CD14-positive monocyte (primary cell): ENCODE measurements at regions not wholly inside any gene's neighbourhood (a gene's known extent, or its start where the extent isn't known, plus 50 kb on each side); places are given as distances from the start of the nearest gene placed in this dataset.
"Not testable (repeated sequence)": the region's sequence is repeated elsewhere in the genome, so short reads cannot be mapped to it uniquely, and the experiment has no call there.

Experiments
- DNase-seq, 3 donors: peaks; one replicate each; pipeline ENCODE4 v3.0.0-alpha.2; 2011 to 2022
- H2AFZ ChIP-seq: 2 replicates; pipeline ENCODE4 v1.6.0; 2012; ENCODE audit warnings: mild to moderate bottlenecking, low read depth, low read length, inconsistent platforms; ENCODE audit not compliant: insufficient read depth, poor library complexity, severe bottlenecking
- H3K27ac ChIP-seq, 2 donors: 1 replicate in 1 of 2; 2 replicates in 1 of 2; pipeline ENCODE4 v1.5.1; 2012 to 2013; ENCODE audit warnings: low read length in 2 of 2, control low read depth in 1 of 2, inconsistent platforms in 1 of 2, low read depth in 1 of 2, mild to moderate bottlenecking in 1 of 2
- H3K27me3 ChIP-seq, 2 donors: one replicate each; pipeline versions ENCODE4 v1.6.0 to v1.6.1; 2011 to 2013; ENCODE audit warnings: low read length in 2 of 2; ENCODE audit not compliant: control insufficient read depth in 2 of 2, insufficient read depth in 2 of 2
- H3K36me3 ChIP-seq, 2 donors: replicated peaks in 1 of 2; 1 replicate in 1 of 2; 2 replicates in 1 of 2; pipeline versions ENCODE4 v1.5.1 to v1.6.1; 2012 to 2013; ENCODE audit warnings: low read length in 2 of 2, control low read depth in 1 of 2, inconsistent platforms in 1 of 2, mild to moderate bottlenecking in 1 of 2; ENCODE audit not compliant: insufficient read depth in 2 of 2, control insufficient read depth in 1 of 2
- H3K4me1 ChIP-seq, 2 donors: 1 replicate in 1 of 2; 2 replicates in 1 of 2; pipeline versions ENCODE4 v1.5.1 to v1.6.1; 2012 to 2013; ENCODE audit warnings: low read length in 2 of 2, control low read depth in 1 of 2, inconsistent platforms in 1 of 2, mild to moderate bottlenecking in 1 of 2, moderate library complexity in 1 of 2; ENCODE audit not compliant: insufficient read depth in 2 of 2, control insufficient read depth in 1 of 2
- H3K4me2 ChIP-seq: replicated peaks from 2 replicates; pipeline ENCODE3; 2012; ENCODE audit warnings: low read length, moderate library complexity, mild to moderate bottlenecking; ENCODE audit not compliant: poor library complexity, severe bottlenecking; ENCODE audit errors: extremely low read depth
- H3K4me3 ChIP-seq, 3 experiments: fragments of 200-600 bp in 1 of 3; sonication (generic) in 1 of 3; replicated peaks in 1 of 3; 1 replicate in 2 of 3; 2 replicates in 1 of 3; pipeline ENCODE4 v1.5.1; 2011 to 2013; ENCODE audit warnings: low read length in 3 of 3, mild to moderate bottlenecking in 3 of 3, control low read depth in 2 of 3, low read depth in 2 of 3, inconsistent platforms in 1 of 3, moderate library complexity in 1 of 3
- H3K79me2 ChIP-seq: 2 replicates; pipeline ENCODE4 v1.6.0; 2012; ENCODE audit warnings: mild to moderate bottlenecking, control low read depth, inconsistent platforms, low read length, moderate library complexity; ENCODE audit not compliant: insufficient read depth
- H3K9ac ChIP-seq: 2 replicates; pipeline ENCODE4 v1.6.0; 2017; ENCODE audit warnings: low read length, mild to moderate bottlenecking; ENCODE audit not compliant: insufficient read depth, poor library complexity, severe bottlenecking
- H3K9me3 ChIP-seq, 2 donors: replicated peaks in 1 of 2; 1 replicate in 1 of 2; 2 replicates in 1 of 2; pipeline versions ENCODE4 v1.5.1 to v1.6.1; 2012 to 2013; ENCODE audit warnings: low read length in 2 of 2, control low read depth in 1 of 2; ENCODE audit not compliant: control insufficient read depth in 1 of 2, insufficient read depth in 1 of 2
- H4K20me1 ChIP-seq: 2 replicates; pipeline ENCODE4 v1.6.0; 2012; ENCODE audit warnings: mild to moderate bottlenecking, low read length, control low read depth, moderate library complexity; ENCODE audit not compliant: insufficient read depth
- H3K27ac Mint-ChIP-seq, 7 donors: one replicate each; pipeline ENCODE4 v1.8.0; 2020; ENCODE audit warnings: mild to moderate bottlenecking in 7 of 7, mixed read lengths in 7 of 7, moderate library complexity in 6 of 7, inconsistent platforms in 2 of 7
- H3K27me3 Mint-ChIP-seq, 3 donors: one replicate each; pipeline ENCODE4 v1.8.0; 2021 to 2022; ENCODE audit warnings: low read depth in 3 of 3, mild to moderate bottlenecking in 3 of 3, mixed read lengths in 3 of 3, moderate library complexity in 3 of 3, inconsistent platforms in 1 of 3
- H3K36me3 Mint-ChIP-seq, 2 donors: one replicate each; pipeline ENCODE4 v1.8.0; 2020; ENCODE audit warnings: mixed read lengths in 2 of 2, inconsistent platforms in 1 of 2, mild to moderate bottlenecking in 1 of 2
- H3K4me1 Mint-ChIP-seq: one replicate; pipeline ENCODE4 v1.8.0; 2020; ENCODE audit warnings: mild to moderate bottlenecking, mixed read lengths
- H3K4me3 Mint-ChIP-seq, 2 donors: one replicate each; pipeline ENCODE4 v1.8.0; 2020; ENCODE audit warnings: mild to moderate bottlenecking in 2 of 2, mixed read lengths in 2 of 2, moderate library complexity in 1 of 2
- H3K9me3 Mint-ChIP-seq, 7 donors: one replicate each; pipeline ENCODE4 v1.8.0; 2020 to 2022; ENCODE audit warnings: mixed read lengths in 7 of 7, mild to moderate bottlenecking in 6 of 7, moderate library complexity in 6 of 7, inconsistent platforms in 2 of 7
- CTCF ChIP-seq: fragments of 200-600 bp; IDR thresholded peaks from one replicate; pipeline ENCODE4 v1.8.0; 2022; ENCODE audit warnings: antibody characterized with exemption, mild to moderate bottlenecking
- WGBS: methylation state at CpG from one replicate; pipeline ENCODE4 v1.1.5; 2013; ENCODE audit warnings: missing lambda C conversion rate; ENCODE audit not compliant: insufficient coverage; 5-methylcytosine and 5-hydroxymethylcytosine counted together
- intact Hi-C, 2 donors: fragments of 100-400 bp; cut with micrococcal nuclease; formaldehyde crosslinking; loops; one replicate each; pipeline versions ENCODE4 v1.15.0 to v1.15.1; 2023

- peaks cover 0 to 2% (median 0%) of the 10 kb centered on the region in 7 donors for H3K9me3 Mint-ChIP-seq
- H3K36me3 Mint-ChIP-seq = no peaks in the 10 kb centered on the region
- Histone ChIP-seq H3K4me3 (no peak overlapping the region), H3K27ac (no peak overlapping the region), H4K20me1 (no peaks in the 10 kb centered on the region), H3K27me3 (peaks cover 15 to 22% of the 10 kb centered on the region in 2 donors), H3K9me3 (no peaks in the 10 kb centered on the region), H3K4me2 (no peak overlapping the region), H3K79me2 (no peaks in the 10 kb centered on the region), H3K36me3 (no peaks in the 10 kb centered on the region), H3K4me1 (no peaks in the 10 kb centered on the region), H3K9ac (no peak overlapping the region), H2AFZ (no peak overlapping the region)
- no peak overlapping the region for H3K4me3 Mint-ChIP-seq
- H3K27ac Mint-ChIP-seq = no peak overlapping the region
- no peak for TF ChIP-seq CTCF
- WGBS = 100% methylated on average over 1 of the region's 1 CpG
- DNase-seq = no peak
- H3K27me3 Mint-ChIP-seq = peaks cover 3 to 5% (median 3%) of the 10 kb centered on the region in 3 donors
- intact Hi-C loops = no loop called here
- no peaks in the 10 kb centered on the region for H3K4me1 Mint-ChIP-seq
Observed at GRCh38 chr2:132267105-132267497, 105.3 kb upstream of the ANKRD30BL start.

DNA sequence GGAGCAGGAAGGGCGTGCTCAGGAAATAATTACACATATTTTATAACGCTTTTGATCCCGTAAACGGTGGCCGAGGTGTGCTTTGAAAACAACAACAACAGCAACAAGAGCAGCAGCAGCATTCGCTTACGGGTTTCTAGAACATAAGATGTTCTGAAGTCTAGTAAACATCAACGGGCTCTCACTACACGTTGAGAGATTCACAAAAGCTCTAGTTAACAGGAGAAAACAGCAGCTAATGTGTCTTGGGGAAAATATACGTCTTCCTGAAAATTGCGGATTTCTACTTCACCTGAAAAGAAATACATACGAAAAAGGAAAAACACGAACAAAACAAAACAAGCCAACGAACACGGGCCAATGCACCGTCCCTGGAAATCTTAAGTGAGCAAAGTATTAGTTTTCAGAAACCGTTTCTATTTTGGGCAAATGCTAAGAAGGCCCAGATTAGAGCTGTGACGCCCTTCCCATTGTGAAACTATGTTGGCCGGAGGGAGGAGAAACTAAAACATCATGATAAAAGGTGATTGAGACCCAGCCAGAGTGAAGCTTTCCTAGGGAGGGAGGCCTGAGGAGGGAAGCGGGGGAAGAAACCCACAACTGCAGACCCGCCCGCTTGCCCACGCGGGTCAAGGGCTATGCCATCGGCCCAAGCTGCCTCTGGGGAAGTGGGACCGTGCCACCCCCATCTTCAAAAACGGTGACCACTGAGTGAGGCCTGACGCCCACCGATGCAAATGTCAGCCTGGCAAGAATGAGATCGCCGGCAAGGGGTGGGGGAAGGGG is 105.9 kb upstream of the ANKRD30BL start:
- intact Hi-C loops = not testable (repeated sequence)

More for the DNA sequence above, 105.9 kb upstream of the ANKRD30BL start:
- peaks cover 15 to 22% of the 10 kb centered on the region in 2 donors for H3K27me3 ChIP-seq
- not testable (repeated sequence) for H3K4me3 ChIP-seq, H3K4me3 Mint-ChIP-seq, H3K4me2 ChIP-seq, H3K27me3 Mint-ChIP-seq, H3K36me3 Mint-ChIP-seq, H3K27ac ChIP-seq, H3K9ac ChIP-seq, H3K27ac Mint-ChIP-seq, H3K9me3 Mint-ChIP-seq, H3K4me1 Mint-ChIP-seq, H4K20me1 ChIP-seq, H3K79me2 ChIP-seq, DNase-seq, H2AFZ ChIP-seq, H3K4me1 ChIP-seq, H3K9me3 ChIP-seq, H3K36me3 ChIP-seq
- 13% methylated on average over 12 of the region's 31 CpGs for WGBS
